GM20431 (cell line): ENCODE measurements at regions not wholly inside any gene's neighbourhood (a gene's known extent, or its start where the extent isn't known, plus 50 kb on each side); places are given as distances from the start of the nearest gene placed in this dataset.

ENCODE experiments used
- in situ Hi-C: fragments of 300-500 bp; cut with MseI, MboI; formaldehyde crosslinking; loops from one replicate; pipeline ENCODE4 v1.15.0; 2020; ENCODE audit warnings: low sequenced_read_pairs; ENCODE audit not compliant: unreplicated experiment

DNA sequence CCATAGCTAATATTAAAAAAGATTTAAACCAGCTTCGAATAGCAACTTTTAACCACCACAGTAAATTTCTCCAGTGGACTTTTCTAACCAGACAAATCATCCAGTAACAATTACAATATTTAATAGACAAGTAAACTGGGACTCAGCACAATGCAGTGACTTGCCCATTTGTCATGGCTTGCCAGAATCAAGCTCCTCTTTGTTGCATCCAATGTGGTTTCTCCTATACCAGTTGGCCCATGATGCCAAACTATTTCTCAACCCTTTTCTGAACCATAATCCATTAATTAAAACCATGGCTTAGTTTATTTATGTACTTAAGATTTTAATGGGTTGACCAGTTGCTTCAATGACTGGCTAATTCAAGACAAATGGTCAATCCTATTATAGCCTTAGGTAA lies 64.4 kb downstream of the DIO2 start:
- in situ Hi-C loops = no loop called here

DNA sequence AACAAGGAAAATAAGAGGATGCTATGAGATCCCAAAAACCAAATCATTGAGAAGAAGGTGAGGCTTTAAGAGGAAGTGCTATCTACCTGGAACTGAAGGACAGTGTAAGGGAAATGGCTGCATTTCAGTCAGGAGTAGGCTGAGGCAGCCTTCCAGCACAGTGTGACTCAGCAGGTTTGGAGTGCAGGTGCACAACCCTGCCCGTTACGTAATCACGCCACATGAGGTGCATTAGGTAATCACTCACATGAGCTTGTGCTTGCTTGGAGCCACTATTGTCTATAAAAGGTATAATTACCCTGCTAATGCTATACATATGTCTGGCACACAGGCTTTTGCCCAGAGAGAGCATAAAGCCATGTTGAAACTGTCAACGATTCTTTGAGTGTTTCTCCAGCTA lies 74.9 kb downstream of the DIO2 start:
- in situ Hi-C loops = no loop called here

DNA sequence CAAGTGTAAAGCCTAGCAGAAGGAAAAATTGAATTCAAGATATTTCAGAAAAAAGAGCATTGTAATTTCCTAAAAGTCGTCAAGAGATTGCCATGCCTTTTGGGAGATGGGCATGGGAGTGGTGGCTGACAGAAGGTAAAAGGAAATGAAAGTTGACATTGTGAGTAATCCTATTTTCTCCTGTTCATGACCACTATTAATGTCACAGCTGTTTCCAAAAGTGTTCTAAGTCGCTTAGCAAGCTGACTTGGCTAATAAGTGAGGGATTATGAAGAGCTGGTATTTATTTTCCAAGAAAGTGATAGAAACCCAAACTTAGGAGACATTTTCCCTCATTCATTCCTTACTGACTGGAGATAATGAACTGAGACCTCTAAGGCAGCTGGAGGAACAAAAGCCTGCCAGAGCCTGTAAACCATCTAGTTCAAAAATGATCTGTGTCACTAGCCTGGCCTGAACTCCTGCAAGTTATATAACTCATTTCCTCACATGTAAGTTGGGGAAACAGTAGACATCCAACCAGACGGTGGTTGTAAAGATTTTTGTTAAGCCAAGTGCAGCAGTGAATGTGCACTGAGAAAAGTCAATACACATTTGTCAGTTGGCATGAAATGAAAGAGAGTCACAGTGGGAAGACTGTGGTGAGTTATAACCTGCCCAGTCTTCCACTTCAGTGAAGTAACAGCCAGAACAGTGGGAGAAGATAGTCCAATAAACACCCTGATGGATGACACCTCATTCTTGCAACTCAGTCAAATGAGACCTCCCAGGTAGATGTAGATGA lies 75.8 kb downstream of the DIO2 start:
- in situ Hi-C loops = no loop called here

DNA sequence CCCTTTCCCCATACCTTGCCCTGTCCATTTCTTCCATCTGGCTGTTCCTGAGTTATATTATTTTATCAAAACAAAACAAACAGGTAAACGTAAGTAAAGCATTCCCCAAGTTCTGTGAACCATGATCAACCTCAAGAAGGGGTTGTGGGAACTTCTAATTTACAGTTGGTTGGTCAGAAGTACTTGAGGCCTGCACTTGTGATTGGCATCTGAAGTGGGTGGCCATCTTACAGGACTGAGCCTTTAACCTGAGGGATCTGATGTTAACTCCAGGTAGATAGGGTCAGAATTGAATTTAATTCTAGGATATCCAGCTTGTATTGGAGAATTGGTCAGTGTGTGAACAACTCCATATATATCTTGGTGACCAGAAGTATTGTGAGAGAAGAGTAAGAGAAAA lies 77.0 kb downstream of the DIO2 start:
- in situ Hi-C loops = no loop called here

DNA sequence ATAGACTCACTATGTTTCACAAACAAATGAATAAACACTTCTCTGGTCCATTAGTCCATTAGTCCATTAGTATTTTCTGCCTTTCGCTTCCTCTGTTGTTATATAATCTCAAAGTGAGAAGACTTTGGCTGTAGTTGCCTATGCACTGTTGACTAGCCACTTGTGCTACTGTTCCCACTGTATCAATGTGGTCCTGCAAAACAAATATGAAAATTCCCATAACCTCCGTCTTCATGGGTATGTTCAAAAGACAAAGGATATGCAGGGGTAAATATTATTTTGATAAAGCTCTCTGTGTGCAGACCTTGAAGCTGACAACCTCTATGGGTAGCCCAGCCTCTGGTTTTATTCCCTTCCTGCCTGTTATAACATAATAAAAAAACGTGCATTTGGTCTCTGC lies 77.8 kb downstream of the DIO2 start:
- in situ Hi-C loops = no loop called here

DNA sequence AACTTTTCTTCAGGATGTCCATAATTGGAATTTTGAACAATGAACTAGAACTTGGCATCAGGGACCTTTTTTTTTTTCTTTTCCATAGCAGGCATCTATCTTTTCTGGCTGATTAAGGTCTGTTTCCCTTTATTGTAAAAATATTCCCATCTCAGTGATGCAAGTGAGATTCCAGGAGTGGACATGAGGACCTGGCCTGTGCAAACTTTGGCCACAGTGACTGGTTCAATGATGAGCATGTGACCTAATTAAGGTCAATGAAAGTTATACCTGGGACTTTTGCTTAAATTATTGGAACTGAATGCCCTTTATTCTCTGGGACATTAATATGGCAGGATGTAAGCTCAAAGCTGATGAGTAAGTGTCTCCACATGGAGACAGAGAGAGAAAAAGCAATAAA lies 83.8 kb downstream of the DIO2 start:
- in situ Hi-C loops = no loop called here

DNA sequence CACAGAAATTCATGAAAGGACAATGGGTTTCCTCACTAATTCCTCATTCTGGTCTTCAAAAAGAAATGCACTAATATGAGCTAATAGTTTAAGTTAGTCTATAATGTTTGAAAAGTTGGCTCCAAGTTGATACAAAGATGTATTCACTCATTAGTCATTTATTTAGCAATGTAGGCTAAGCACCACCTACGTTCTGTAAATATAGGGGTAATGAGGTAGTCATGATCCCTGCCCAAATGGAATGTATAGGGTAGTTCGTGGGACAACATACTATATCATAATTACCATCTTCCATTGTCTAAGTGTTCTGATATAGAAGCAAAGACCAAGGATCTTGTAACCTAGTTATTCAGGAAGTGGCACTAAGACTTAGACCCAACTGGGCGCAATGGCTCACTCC lies 86.5 kb downstream of the DIO2 start:
- in situ Hi-C loops = no loop called here

DNA sequence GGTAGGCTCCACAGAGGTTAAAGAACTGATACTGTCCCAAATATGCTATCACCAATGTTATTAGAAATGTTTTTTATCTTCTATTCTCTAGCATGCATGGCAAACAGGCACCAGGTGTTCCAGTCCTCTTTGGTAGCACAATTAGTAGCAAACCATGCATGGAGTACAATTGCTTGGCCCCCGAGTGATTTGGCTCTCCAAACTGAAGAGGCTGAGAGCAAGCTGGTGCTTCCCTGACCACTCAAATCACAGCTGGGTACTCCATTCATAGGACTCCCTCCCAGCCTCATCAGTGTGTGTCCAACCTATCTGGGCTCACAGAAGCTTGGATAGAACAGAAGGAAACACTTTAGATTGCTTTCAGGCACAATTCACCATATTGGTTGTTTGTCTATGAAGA lies 93.4 kb downstream of the DIO2 start:
- in situ Hi-C loops = no loop called here

DNA sequence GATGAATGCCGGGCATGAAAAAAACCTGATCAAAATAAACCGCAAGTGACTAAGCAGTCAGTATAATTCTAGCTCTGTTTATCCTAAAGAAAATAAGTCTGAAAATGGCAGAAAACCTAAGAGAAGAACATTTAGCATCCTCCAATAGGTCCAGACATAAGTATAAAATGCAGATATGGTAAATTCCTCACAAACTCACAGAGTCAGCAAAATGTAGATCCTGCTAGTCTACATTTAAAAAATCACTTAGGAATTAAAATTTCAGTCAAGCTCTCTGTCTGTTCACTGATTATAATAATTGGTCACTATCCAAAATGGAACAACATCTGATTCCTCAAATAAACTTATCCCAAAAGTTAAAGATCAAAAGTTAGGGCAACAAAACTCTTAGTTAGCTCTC lies 95.1 kb downstream of the DIO2 start:
- in situ Hi-C loops = no loop called here

DNA sequence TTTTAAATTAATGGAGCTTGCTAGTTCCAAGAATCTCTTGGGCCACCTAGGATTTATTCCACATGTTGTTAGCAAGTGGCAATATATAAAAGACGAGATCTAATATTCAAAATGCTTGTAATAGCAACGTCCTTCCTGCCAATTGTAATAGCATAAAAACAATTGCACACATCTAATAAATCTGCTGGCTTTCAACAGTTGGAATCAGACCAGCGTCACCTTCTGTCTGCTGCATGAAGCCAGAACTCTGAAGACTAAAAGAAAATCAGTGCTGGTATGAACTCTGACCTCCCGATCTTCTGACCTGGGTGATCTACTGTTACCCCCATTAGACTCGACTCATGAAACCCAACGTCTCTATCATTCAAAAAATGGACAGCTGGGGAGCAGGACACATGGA lies 100.6 kb downstream of the DIO2 start:
- in situ Hi-C loops = no loop called here

DNA sequence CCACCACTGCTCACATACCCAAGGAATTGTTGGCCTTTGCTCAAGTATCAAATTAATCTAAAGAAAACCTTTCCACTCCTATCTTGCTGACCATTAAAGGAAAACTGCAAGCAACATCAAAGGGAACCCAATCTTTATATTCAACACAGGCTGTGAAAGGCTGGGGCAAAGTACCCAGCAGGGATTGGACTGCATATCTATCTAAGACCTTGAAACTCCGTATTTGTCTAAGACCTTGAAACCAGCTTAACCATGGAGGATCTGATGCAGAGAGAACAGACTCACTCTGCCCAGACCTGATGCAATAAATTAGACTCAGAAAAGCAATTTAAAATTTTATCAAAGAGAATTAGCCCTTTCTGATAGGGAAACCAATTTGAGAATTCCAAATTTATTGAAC lies 102.2 kb downstream of the DIO2 start:
- in situ Hi-C loops = no loop called here

DNA sequence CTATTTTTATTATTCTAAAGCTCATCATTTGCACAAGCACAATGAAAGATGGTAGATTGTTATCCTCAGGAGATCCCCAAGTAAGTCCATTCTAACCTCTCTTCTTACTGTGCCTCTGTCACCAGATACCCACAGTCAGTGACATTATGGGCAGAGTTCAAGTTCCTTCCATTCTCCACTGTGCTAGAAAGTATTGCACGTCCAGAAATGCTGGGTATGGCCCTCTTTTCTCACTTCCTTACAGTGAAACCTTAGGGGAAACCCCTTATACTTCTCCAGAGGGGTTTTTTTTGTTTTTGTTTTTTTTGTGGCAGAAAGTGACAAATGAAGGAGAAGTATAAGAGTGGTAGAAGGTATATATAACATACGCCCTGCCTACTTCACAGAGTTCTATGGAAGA lies 102.9 kb downstream of the DIO2 start:
- in situ Hi-C loops = no loop called here

DNA sequence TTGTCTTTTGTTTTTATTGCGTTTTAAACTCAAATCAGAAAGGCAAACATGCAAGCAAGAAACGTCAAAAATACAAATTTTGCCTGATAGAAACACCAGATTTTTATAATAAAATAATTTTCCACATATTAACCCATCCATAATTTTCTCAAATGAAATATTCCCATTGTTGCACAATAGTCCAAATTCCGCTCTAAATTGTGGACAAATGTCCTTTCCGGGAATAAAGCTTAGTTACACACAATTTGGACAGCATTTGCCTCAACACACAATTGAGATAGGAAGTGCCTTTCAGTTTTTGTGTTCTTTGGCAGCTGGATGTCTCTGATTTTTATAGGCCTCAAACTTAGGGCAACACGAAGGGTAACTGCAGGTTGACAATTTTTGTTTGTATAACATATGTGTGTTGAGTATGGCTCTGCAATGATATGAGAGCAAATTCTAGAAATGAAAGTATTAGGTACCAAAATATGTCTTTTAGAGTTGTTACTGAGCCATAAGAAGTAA lies 105.8 kb downstream of the DIO2 start:
- in situ Hi-C loops = no loop called here

DNA sequence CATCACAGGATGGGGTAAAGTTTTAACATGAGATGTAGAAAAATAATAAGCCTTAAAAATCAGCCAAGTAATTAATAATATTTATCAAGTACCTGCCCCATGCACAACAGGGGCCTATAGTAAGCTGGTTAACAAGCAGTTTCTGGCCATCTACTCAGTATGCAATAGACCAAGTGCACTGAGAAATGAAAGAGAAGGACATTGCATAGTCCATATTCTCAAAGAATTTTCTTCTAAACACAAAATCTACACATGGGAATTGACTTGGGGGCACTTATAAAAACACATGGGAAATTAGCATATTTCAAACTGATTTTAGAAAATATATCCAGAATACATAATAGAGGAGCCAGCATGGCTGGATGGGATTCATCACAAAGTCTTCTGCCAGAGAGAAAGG lies 109.5 kb downstream of the DIO2 start:
- in situ Hi-C loops = no loop called here

DNA sequence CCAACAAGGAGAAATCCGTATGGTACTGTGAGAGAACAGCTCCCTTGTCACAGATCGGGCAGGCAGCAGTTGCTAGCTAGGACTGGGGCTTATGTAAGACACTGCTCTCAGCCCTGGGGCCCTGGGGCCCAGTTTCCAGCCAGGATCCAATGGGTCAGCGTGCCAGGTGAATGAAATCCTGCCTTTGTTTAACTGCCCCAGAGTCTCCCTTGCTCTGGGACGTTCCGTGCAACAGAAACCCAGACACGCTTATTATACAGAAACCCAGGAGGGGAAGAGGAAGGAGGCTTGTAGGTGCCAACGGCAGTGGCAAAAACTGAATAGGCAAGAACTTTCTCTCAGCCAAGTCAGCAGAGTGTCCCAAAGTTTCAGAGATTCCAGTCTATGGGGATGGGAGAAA lies 110.6 kb downstream of the DIO2 start:
- in situ Hi-C loops = no loop called here

DNA sequence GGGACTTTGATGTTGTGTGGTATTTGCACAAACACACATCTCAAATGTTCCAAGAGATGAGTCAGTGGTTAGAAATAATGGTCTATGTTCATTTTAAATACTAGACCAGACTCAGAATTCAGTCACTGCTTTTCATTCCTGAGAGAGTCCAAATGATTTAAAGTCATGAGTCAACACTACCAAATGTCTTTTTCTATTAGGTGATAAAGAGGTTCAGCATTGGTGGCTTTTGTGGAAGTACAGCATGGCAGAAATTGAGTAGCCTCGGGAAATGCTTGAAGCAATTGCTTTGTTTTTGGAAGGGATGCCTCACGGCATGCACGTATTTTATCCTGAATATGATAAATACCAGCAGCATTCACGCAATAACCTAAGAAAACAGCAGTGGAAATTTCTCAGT lies 115.7 kb downstream of the DIO2 start:
- in situ Hi-C loops = no loop called here

DNA sequence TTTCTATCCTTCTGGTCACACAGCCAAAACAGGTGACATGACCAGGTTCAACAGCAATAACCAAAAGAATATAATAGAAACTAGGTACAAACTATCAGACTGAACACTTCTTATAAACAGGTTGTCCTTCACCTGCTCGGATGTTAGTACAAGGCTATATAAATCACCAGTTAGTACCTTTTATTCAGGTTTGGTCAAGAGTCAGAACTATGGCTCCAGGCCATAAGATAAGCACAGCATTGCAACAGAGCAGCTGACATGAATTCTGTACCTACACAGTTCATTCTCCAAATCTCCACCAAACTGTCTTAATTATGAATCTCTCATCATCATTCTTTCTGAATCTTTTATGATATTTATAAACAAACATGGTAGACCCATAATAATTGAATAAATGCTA lies 123.9 kb downstream of the DIO2 start:
- in situ Hi-C loops = no loop called here

DNA sequence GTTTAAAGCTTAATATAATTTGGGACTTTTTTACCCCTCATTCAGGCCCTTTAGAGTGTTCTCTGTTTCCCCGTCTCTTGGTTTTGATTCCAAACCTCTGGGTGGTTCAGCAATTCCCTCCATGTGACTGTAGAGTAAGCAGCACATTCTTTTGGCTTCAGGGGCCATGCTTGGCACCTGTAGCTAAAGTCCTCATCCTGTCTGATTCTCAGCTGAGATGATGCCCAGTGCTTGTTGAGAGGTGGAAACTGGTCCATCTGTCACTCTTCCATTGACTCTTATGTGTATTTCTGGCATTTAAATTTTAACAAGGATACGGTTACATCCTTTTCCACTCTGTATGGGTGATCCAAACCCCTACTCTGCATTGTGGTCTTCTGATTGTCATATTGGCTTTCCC lies 127.1 kb downstream of the DIO2 start:
- in situ Hi-C loops = no loop called here

DNA sequence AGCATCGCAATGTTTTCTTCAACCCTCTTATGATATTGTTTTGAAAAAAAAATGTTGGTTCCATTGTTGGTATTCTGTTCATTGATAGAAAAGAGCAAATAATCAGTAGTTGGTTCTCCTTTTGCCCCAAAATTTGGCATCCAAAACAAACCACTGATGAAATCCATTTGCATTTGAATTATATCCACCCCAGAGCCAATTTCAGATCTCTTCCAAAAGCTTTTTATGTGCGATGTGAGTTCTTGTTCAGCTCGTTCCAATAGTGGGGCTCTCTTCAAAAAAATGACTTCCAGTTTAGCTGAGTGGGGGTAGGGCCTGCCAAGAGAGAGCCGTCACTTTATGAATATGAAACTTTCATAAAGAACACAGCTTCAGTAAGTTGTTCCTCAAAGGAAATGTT lies 130.7 kb downstream of the DIO2 start:
- in situ Hi-C loops = no loop called here

DNA sequence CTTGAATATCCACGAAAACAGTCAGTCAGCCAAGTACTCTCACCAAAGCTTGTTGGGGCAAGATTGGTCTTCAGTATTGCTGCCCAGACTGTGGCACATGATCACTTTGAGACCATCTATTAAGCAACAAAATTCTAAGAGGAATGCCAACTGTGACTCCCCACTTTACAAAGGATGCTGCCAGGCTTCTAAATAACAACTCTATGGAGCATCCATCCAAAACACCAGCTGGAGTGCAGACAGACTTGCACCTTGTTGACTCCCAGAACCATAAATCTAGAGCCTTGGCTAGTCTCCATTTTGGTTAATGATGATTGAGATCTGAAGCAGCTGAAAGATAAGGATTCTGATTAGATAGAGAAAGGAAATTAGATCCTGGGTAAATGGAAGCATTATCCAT lies 132.8 kb downstream of the DIO2 start:
- in situ Hi-C loops = no loop called here

DNA sequence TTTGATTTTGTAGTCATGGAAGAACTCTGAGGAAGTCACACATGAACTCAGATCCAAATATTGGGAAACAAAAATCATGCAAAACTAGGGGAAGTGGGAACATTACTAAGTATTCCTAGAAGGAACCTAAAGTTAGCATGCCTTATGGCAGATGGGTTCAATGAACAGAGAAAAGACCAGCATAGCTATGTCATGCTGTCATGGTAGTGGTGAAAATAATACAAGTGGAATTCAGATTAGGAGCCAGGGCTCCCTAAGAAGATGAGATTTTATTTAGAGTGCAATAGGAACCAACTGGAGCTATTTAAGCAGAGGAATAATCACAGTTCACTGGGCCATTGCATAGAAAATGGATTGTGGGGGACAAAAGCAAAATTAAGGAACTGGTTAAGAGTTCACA lies 134.0 kb downstream of the DIO2 start:
- in situ Hi-C loops = no loop called here

DNA sequence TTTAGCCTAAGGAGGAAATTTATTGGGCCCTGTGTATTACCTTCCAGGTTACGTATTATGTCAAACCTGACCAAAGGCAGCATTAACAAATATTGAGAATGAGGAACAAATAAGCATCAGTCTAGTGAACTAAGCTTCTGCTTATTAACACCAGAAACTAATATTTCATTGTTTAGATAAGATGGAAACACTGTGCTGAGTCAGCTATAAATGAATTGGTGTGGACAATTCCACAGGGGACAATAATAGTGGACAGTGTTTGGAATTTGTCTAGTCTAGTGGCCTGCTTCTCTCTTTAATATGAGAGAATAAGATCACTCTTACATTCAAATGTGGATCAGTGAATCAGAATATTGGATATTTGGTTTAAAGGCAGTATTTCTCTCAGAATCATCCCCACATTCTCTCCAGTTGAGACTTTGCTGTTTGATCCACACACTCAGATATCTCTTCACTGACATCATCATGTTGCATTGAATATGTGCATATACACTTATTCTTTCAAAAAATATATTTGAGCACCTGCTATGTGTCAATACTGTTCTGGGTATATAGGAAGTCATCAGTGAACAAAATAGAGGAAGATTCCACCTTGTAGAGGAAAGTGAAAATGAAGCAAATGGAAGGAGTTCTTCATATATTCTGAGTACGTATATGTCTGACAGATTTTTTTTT lies 136.3 kb downstream of the DIO2 start:
- in situ Hi-C loops = loop anchor here (25.0 kb wide), 1 partner anchor 787 kb away; no protein-coding TSS in a partner anchor
